ENCODE measurements at regions not wholly inside any gene's neighbourhood (a gene's known extent, or its start where the extent isn't known, plus 50 kb on each side); places are given as distances from the start of the nearest gene placed in this dataset.

DNA sequence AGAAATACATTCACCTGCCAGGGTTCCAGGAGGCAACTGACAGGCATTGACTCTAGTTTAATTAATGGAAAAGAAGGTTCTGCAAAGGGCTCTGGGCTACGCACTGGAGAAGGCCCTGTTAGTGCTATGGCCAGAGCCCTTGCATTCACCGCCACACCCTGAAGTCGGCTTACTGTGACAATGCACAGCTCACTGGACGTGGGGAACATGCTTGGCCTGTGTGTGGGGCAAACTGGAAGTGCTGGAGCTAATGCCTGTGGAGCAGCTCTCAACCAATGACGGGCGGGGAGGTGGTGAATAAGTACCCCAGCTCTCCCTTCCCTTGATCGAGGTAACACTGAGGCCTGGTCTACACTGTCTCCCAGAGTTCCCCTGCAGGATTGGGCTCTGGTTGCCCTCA lies 209.8 kb downstream of the HAUS1 start:
- POLR2A ChIA-PET = no interaction called here
- no peak overlapping the region for H3K4me3 ChIP-seq (ENCODE audit: low read depth in 2 of 2, low read length in 2 of 2)
- CTCF ChIA-PET = no interaction called here
- H3K9me3 ChIP-seq (ENCODE audit: control insufficient read depth, insufficient read depth, low read depth, low read length) = no peaks in the 10 kb centered on the region
- DNase-seq (ENCODE audit: low read depth, low spot score) (no peak), ATAC-seq (no peak)
- no peaks in the 10 kb centered on the region for H3K36me3 ChIP-seq (ENCODE audit: control insufficient read depth, insufficient read depth, low read length)
- in situ Hi-C loops (cut with HindIII; ENCODE audit: low pct_unique_long_range_greater_than_20kb, low sequenced_read_pairs) (no loop called here), intact Hi-C loops (cut with micrococcal nuclease; ENCODE audit: unreplicated experiment) (no loop called here)
- BruUV-seq (replicated peaks) = no TSS peak
- no peak overlapping the region for H3K27ac ChIP-seq (ENCODE audit: low read length)
- no peaks in the 10 kb centered on the region for H3K4me1 ChIP-seq (ENCODE audit: control insufficient read depth, insufficient read depth, low read length)
- H3K27me3 ChIP-seq (ENCODE audit: control insufficient read depth, insufficient read depth, low read length) = no peaks in the 10 kb centered on the region
- TF ChIP-seq CTCF (IDR thresholded peaks at IDR 0.05) (no peak), SIN3A (IDR thresholded peaks at IDR 0.05; ENCODE audit: borderline replicate concordance, insufficient read depth, low read depth, low read length) (no peak), POLR2AphosphoS5 (IDR thresholded peaks at IDR 0.05; ENCODE audit: low read depth, low read length) (no peak), TCF7L2 (IDR thresholded peaks at IDR 0.05; ENCODE audit: low read depth, low read length) (no peak)
- TF ChIP-seq, protein P1, sequence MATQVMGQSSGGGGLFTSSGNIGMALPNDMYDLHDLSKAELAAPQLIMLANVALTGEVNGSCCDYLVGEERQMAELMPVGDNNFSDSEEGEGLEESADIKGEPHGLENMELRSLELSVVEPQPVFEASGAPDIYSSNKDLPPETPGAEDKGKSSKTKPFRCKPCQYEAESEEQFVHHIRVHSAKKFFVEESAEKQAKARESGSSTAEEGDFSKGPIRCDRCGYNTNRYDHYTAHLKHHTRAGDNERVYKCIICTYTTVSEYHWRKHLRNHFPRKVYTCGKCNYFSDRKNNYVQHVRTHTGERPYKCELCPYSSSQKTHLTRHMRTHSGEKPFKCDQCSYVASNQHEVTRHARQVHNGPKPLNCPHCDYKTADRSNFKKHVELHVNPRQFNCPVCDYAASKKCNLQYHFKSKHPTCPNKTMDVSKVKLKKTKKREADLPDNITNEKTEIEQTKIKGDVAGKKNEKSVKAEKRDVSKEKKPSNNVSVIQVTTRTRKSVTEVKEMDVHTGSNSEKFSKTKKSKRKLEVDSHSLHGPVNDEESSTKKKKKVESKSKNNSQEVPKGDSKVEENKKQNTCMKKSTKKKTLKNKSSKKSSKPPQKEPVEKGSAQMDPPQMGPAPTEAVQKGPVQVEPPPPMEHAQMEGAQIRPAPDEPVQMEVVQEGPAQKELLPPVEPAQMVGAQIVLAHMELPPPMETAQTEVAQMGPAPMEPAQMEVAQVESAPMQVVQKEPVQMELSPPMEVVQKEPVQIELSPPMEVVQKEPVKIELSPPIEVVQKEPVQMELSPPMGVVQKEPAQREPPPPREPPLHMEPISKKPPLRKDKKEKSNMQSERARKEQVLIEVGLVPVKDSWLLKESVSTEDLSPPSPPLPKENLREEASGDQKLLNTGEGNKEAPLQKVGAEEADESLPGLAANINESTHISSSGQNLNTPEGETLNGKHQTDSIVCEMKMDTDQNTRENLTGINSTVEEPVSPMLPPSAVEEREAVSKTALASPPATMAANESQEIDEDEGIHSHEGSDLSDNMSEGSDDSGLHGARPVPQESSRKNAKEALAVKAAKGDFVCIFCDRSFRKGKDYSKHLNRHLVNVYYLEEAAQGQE (IDR thresholded peaks at IDR 0.05; ENCODE audit: insufficient read depth in 1 of 2, low read depth in 2 of 2, low read length in 1 of 2) = no peak

- no peaks in the 10 kb centered on the region for H3K27me3 ChIP-seq (ENCODE audit: control insufficient read depth, insufficient read depth, low read length)
- no peak overlapping the region for H3K27ac ChIP-seq (ENCODE audit: low read length)
- in situ Hi-C loops (cut with HindIII; ENCODE audit: low pct_unique_long_range_greater_than_20kb, low sequenced_read_pairs) = no loop called here
- BruUV-seq (replicated peaks) = no TSS peak
- no peaks in the 10 kb centered on the region for H3K4me1 ChIP-seq (ENCODE audit: control insufficient read depth, insufficient read depth, low read length)
- CTCF ChIA-PET = no interaction called here
- no peak for ATAC-seq
- H3K4me3 ChIP-seq (ENCODE audit: low read depth in 2 of 2, low read length in 2 of 2) = no peak overlapping the region
- TF ChIP-seq TCF7L2 (IDR thresholded peaks at IDR 0.05; ENCODE audit: low read depth, low read length) (no peak), SIN3A (IDR thresholded peaks at IDR 0.05; ENCODE audit: borderline replicate concordance, insufficient read depth, low read depth, low read length) (no peak), CTCF (IDR thresholded peaks at IDR 0.05) (no peak), POLR2AphosphoS5 (IDR thresholded peaks at IDR 0.05; ENCODE audit: low read depth, low read length) (no peak)
- TF ChIP-seq, protein P1 (IDR thresholded peaks at IDR 0.05; ENCODE audit: insufficient read depth in 1 of 2, low read depth in 2 of 2, low read length in 1 of 2) = no peak
- POLR2A ChIA-PET = no interaction called here
- intact Hi-C loops (cut with micrococcal nuclease; ENCODE audit: unreplicated experiment) = no loop called here
- H3K9me3 ChIP-seq (ENCODE audit: control insufficient read depth, insufficient read depth, low read depth, low read length) = no peaks in the 10 kb centered on the region
- DNase-seq (ENCODE audit: low read depth, low spot score) = no peak
- no peaks in the 10 kb centered on the region for H3K36me3 ChIP-seq (ENCODE audit: control insufficient read depth, insufficient read depth, low read length)
Measured at GRCh38 chr18:46315161-46315560, 211.0 kb downstream of the HAUS1 start.

Data from Panc1 (cell line).